ENCODE measurements at regions not wholly inside any gene's neighbourhood (a gene's known extent, or its start where the extent isn't known, plus 50 kb on each side); places are given as distances from the start of the nearest gene placed in this dataset.

DNA sequence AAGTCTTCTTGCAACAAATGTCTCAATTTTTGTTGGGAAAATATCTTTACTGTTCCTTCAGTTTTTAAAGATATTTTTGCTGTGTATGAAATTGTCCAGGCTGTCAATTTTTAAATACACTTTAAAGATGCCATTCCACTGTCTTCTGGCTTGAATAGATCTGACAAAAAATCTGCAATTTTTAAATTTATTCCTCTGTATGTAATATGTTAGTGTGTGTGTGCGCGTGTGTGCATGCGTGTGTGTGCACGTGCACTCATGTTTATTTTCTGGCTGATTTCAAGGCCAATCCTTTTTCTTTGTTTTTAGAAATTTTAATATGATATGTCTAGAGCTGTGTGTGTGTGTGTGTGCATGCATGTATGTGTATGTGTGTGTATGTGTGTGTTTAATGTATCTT is 263.2 kb upstream of the SESN3 start:
- Histone ChIP-seq H3K27me3 (ENCODE audit: insufficient read depth in 3 of 3, low read length in 2 of 3) (no peaks in the 10 kb centered on the region), H3K9me3 (peaks cover 3% of the 10 kb centered on the region), H3K4me3 (no peak overlapping the region), H3K27ac (no peak overlapping the region), H3K36me3 (ENCODE audit: insufficient read depth in 1 of 2, low read depth in 1 of 2) (no peaks in the 10 kb centered on the region), H3K4me1 (no peaks in the 10 kb centered on the region)
- intact Hi-C loops (cut with DNase I): loop anchor here in 1 of 2 donors (10.0 kb wide), 1 partner anchor 59 kb away; no protein-coding TSS in a partner anchor
- DNase-seq (no peak), ATAC-seq (no peak)
- TF ChIP-seq, protein P1, sequence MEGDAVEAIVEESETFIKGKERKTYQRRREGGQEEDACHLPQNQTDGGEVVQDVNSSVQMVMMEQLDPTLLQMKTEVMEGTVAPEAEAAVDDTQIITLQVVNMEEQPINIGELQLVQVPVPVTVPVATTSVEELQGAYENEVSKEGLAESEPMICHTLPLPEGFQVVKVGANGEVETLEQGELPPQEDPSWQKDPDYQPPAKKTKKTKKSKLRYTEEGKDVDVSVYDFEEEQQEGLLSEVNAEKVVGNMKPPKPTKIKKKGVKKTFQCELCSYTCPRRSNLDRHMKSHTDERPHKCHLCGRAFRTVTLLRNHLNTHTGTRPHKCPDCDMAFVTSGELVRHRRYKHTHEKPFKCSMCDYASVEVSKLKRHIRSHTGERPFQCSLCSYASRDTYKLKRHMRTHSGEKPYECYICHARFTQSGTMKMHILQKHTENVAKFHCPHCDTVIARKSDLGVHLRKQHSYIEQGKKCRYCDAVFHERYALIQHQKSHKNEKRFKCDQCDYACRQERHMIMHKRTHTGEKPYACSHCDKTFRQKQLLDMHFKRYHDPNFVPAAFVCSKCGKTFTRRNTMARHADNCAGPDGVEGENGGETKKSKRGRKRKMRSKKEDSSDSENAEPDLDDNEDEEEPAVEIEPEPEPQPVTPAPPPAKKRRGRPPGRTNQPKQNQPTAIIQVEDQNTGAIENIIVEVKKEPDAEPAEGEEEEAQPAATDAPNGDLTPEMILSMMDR (IDR thresholded peaks at IDR 0.05): no peak
- 97 to 98% (median 98%) methylated on average over 4 of the region's 4 CpGs for WGBS, 3 donors

DNA sequence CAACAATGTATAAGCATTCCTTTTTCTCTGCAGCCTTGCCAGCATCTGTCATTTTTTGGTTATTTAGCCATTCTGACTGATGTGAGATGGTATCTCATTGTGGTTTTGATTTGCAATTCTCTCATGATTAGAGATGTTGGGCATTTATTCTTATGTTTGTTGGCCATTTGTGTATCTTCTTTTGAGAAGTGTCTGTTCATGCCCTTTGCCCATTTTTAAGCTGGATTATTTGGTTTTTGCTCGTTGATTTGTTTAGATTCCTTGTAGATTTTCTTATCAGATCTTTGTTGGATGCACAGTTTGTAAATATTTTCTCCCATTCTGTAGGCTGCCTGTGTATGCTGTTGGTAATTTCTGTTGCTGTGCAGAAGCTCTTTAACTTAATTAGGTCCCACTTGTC is 259.6 kb upstream of the SESN3 start:
- ATAC-seq: no peak
- Histone ChIP-seq H3K36me3 (ENCODE audit: insufficient read depth in 1 of 2, low read depth in 1 of 2) (no peaks in the 10 kb centered on the region), H3K27ac (no peak overlapping the region), H3K4me1 (no peaks in the 10 kb centered on the region), H3K9me3 (peaks cover 3% of the 10 kb centered on the region), H3K27me3 (ENCODE audit: insufficient read depth in 3 of 3, low read length in 2 of 3) (no peaks in the 10 kb centered on the region), H3K4me3 (no peak overlapping the region)
- intact Hi-C loops (cut with DNase I): loop anchor here in 1 of 2 donors (10.0 kb wide), 1 partner anchor 56 kb away; no protein-coding TSS in a partner anchor
- TF ChIP-seq, protein P1 (IDR thresholded peaks at IDR 0.05): no peak
- DNase-seq: no peak
- 73 to 88% (median 82%) methylated on average over 1 of the region's 1 CpG for WGBS, 3 donors

DNA sequence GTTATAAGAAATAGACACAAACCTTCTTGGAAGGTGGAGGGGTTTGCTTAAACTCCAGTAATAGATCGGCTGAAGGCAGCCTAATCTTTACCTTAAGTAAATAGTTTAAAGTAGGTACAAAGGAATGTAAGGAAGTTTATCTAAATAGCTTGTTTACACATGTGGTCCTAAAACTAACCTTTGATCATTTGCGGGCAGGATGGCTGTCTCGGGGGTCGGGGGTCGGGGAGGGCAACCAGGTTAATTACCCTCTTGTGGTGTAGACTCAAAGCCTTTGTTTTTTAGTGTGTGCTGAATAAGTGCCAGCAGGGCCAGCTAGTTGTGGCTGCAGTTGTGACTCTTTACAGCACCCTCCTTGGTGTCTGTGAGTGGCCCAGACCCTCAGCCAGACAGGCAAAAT is 256.9 kb upstream of the SESN3 start:
- WGBS, 3 donors: 70 to 81% (median 74%) methylated on average over 5 of the region's 5 CpGs
- ATAC-seq (no peak), DNase-seq (no peak)
- H3K4me3 ChIP-seq: no peak overlapping the region
- no peaks in the 10 kb centered on the region for H3K27me3 ChIP-seq (ENCODE audit: insufficient read depth in 3 of 3, low read length in 2 of 3)
- H3K36me3 ChIP-seq (ENCODE audit: insufficient read depth in 1 of 2, low read depth in 1 of 2): no peaks in the 10 kb centered on the region
- H3K4me1 ChIP-seq: no peaks in the 10 kb centered on the region
- intact Hi-C loops (cut with DNase I): no loop called here
- TF ChIP-seq, protein P1 (IDR thresholded peaks at IDR 0.05): no peak
- H3K27ac ChIP-seq: no peak overlapping the region
- H3K9me3 ChIP-seq: peaks cover 3% of the 10 kb centered on the region

DNA sequence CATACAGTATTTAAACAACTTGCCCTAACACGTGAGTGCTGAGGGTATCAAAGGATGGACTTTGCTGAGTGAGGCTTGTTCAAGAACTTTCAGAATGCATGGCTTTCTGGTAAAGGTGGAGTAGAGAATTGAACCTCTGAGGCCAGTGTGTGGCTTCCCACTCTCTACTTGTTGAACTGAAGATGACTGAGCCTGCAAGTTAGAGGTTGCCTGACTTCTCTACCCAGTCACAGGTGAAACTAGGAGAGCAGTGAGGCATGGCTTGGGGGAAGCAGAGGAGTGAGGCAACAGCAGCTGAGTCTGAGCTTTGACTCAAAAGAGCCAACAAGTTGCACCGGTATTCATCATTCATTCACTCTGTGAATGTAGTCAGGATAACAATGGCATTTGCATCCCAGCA is 256.4 kb upstream of the SESN3 start:
- Histone ChIP-seq H3K4me3 (no peak overlapping the region), H3K27me3 (ENCODE audit: insufficient read depth in 3 of 3, low read length in 2 of 3) (no peaks in the 10 kb centered on the region), H3K9me3 (peaks cover 3% of the 10 kb centered on the region), H3K36me3 (ENCODE audit: insufficient read depth in 1 of 2, low read depth in 1 of 2) (no peaks in the 10 kb centered on the region), H3K4me1 (no peaks in the 10 kb centered on the region), H3K27ac (no peak overlapping the region)
- 58 to 71% (median 65%) methylated on average over 2 of the region's 2 CpGs for WGBS, 3 donors
- intact Hi-C loops (cut with DNase I): no loop called here
- DNase-seq: no peak
- ATAC-seq: no peak
- TF ChIP-seq, protein P1 (IDR thresholded peaks at IDR 0.05): no peak

DNA sequence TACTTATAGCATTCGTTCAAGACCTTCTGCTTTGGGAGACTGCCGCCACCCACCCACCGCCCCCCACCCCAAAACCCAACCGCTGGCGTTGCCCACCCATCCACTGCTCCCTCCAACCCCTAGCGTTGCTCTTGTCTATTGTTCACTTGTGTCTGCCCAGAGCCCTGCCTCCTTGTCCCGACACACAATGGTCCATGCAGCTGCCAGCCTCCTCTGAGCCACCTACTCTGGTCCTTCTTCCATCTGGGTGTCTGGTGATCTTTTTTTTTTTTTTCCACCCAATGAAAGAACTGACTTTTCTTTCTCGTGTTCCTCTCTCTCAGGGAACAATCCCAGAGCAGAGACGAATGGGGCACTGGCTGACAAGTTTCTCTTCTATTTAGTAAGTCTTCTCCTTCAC is 256.0 kb upstream of the SESN3 start:
- peaks cover 3% of the 10 kb centered on the region for H3K9me3 ChIP-seq
- WGBS, 3 donors: 88 to 93% (median 93%) methylated on average over 9 of the region's 9 CpGs
- H3K27me3 ChIP-seq (ENCODE audit: insufficient read depth in 3 of 3, low read length in 2 of 3): no peaks in the 10 kb centered on the region
- intact Hi-C loops (cut with DNase I): no loop called here
- ATAC-seq (no peak), DNase-seq (no peak)
- TF ChIP-seq, protein P1 (IDR thresholded peaks at IDR 0.05): no peak
- H3K27ac ChIP-seq: no peak overlapping the region
- no peaks in the 10 kb centered on the region for H3K36me3 ChIP-seq (ENCODE audit: insufficient read depth in 1 of 2, low read depth in 1 of 2)
- no peak overlapping the region for H3K4me3 ChIP-seq
- no peaks in the 10 kb centered on the region for H3K4me1 ChIP-seq
